H1 (cell line): ENCODE measurements at regions not wholly inside any gene's neighbourhood (a gene's known extent, or its start where the extent isn't known, plus 50 kb on each side); places are given as distances from the start of the nearest gene placed in this dataset.

Source experiments
- CTCF ChIA-PET: fragments of 300-600 bp; sonication (Branson Sonifier 250); formaldehyde crosslinking; loops from one replicate; lab custom pipeline; 2021; ENCODE audit not compliant: partially characterized antibody; lab: Charles Lee
- POLR2A ChIA-PET: fragments of 300-600 bp; sonication (Branson Sonifier 250); formaldehyde crosslinking; loops from one replicate; lab custom pipeline; 2021; ENCODE audit warnings: inconsistent platforms; ENCODE audit not compliant: partially characterized antibody; lab: Charles Lee
- DNase-seq, 2 experiments: peaks; one replicate each; pipeline versions ENCODE4 v3.0.0 to v3.0.0-alpha.2; 2010 to 2022; ENCODE audit warnings: low spot score in 2 of 2, low read depth in 1 of 2, mixed read lengths in 1 of 2
- FAIRE-seq: peaks from 2 replicates; lab custom pipeline; 2011; peaks lifted over from hg19 to GRCh38; lab: Jason Lieb, UNC
- H2AFZ ChIP-seq: 2 replicates; pipeline ENCODE4 v1.8.1; 2012; ENCODE audit warnings: low read length, inconsistent platforms
- H2AK5ac ChIP-seq: 2 replicates; pipeline ENCODE4 v1.6.1; 2013; ENCODE audit warnings: low read depth, low read length
- H2BK120ac ChIP-seq: replicated peaks from 2 replicates; pipeline ENCODE3; 2013; ENCODE audit warnings: low read depth, low read length, inconsistent platforms
- H2BK12ac ChIP-seq: 2 replicates; pipeline ENCODE4 v1.6.1; 2013; ENCODE audit warnings: low read depth, low read length
- H2BK15ac ChIP-seq: 2 replicates; pipeline ENCODE4 v1.6.1; 2013; ENCODE audit warnings: low read length
- H2BK20ac ChIP-seq: 2 replicates; pipeline ENCODE4 v1.6.1; 2013; ENCODE audit warnings: low read length
- H2BK5ac ChIP-seq: 2 replicates; pipeline ENCODE4 v1.6.1; 2013; ENCODE audit warnings: low read depth, low read length
- H3K14ac ChIP-seq: 2 replicates; pipeline ENCODE4 v1.6.1; 2013; ENCODE audit warnings: inconsistent platforms; ENCODE audit not compliant: insufficient read length
- H3K18ac ChIP-seq: 2 replicates; pipeline ENCODE4 v1.6.1; 2013; ENCODE audit warnings: low read length; ENCODE audit errors: extremely low read depth
- H3K23ac ChIP-seq: 2 replicates; pipeline ENCODE4 v1.6.1; 2013; ENCODE audit warnings: inconsistent platforms; ENCODE audit not compliant: insufficient read length
- H3K23me2 ChIP-seq: 2 replicates; pipeline ENCODE4 v1.6.1; 2013; ENCODE audit warnings: low read depth, low read length
- H3K27ac ChIP-seq: 2 replicates; pipeline ENCODE4 v1.6.1; 2011; ENCODE audit warnings: low read depth, low read length, inconsistent platforms
- H3K27me3 ChIP-seq, 4 experiments: replicated peaks in 1 of 4; 1 replicate in 1 of 4; 2 replicates in 3 of 4; pipeline versions ENCODE4 v1.6.1 to v1.8.1; 2011 to 2013; ENCODE audit warnings: low read length in 3 of 4, mild to moderate bottlenecking in 3 of 4, inconsistent platforms in 2 of 4, mixed read lengths in 2 of 4, moderate library complexity in 1 of 4; ENCODE audit not compliant: control insufficient read depth in 3 of 4, insufficient read depth in 3 of 4; ENCODE audit errors: extremely low read depth in 1 of 4
- H3K36me3 ChIP-seq, 4 experiments: 2 replicates each; pipeline versions ENCODE4 v1.6.1 to v1.8.1; 2011 to 2013; ENCODE audit warnings: mild to moderate bottlenecking in 4 of 4, low read length in 3 of 4, moderate library complexity in 2 of 4, control low read depth in 1 of 4, inconsistent platforms in 1 of 4; ENCODE audit not compliant: insufficient read depth in 4 of 4, control insufficient read depth in 2 of 4
- H3K4ac ChIP-seq: replicated peaks from 2 replicates; pipeline ENCODE3; 2013; ENCODE audit warnings: low read length, low read depth, mixed read lengths, inconsistent platforms; ENCODE audit not compliant: insufficient read length
- H3K4me1 ChIP-seq, 4 experiments: replicated peaks in 1 of 4; 1 replicate in 1 of 4; 2 replicates in 3 of 4; pipeline versions ENCODE4 v1.6.1 to v1.8.1; 2011 to 2013; ENCODE audit warnings: low read length in 3 of 4, inconsistent platforms in 2 of 4, mixed read lengths in 1 of 4; ENCODE audit not compliant: insufficient read depth in 4 of 4, control insufficient read depth in 3 of 4
- H3K4me2 ChIP-seq, 2 experiments: 2 replicates each; pipeline versions ENCODE4 v1.6.1 to v1.8.1; 2011 to 2013; ENCODE audit warnings: low read depth in 2 of 2, low read length in 2 of 2, control low read depth in 1 of 2, inconsistent platforms in 1 of 2, mild to moderate bottlenecking in 1 of 2; ENCODE audit not compliant: insufficient read depth in 1 of 2
- H3K4me3 ChIP-seq, 4 experiments: fragments of 200-600, 300-600 bp in 1 of 4; sonication (generic), shearing (Covaris generic), sonication (Bioruptor Twin) in 1 of 4; 2 replicates each; pipeline versions ENCODE4 v1.5.1 to v1.8.1; 2011 to 2016; ENCODE audit warnings: low read length in 4 of 4, low read depth in 3 of 4, control low read depth in 2 of 4, inconsistent platforms in 2 of 4, mild to moderate bottlenecking in 2 of 4, mixed read lengths in 1 of 4, moderate library complexity in 1 of 4; ENCODE audit not compliant: insufficient read depth in 2 of 4; ENCODE audit errors: extremely low read depth in 1 of 4
- H3K56ac ChIP-seq: replicated peaks from 2 replicates; pipeline ENCODE3; 2013; ENCODE audit warnings: low read depth, mild to moderate bottlenecking, mixed read lengths, low read length, inconsistent platforms; ENCODE audit not compliant: insufficient read length
- H3K79me1 ChIP-seq: 2 replicates; pipeline ENCODE4 v1.6.1; 2013; ENCODE audit warnings: low read depth, low read length, control low read depth
- H3K79me2 ChIP-seq, 2 experiments: 2 replicates each; pipeline versions ENCODE4 v1.6.1 to v1.8.1; 2012 to 2013; ENCODE audit warnings: low read length in 2 of 2, mild to moderate bottlenecking in 2 of 2, inconsistent platforms in 1 of 2; ENCODE audit not compliant: insufficient read depth in 2 of 2, control insufficient read depth in 1 of 2
- H3K9ac ChIP-seq, 4 experiments: replicated peaks in 1 of 4; 1 replicate in 1 of 4; 2 replicates in 3 of 4; pipeline versions ENCODE4 v1.6.1 to v1.8.1; 2011 to 2013; ENCODE audit warnings: low read depth in 3 of 4, low read length in 3 of 4, control low read depth in 2 of 4, mild to moderate bottlenecking in 2 of 4, moderate library complexity in 2 of 4, inconsistent platforms in 1 of 4; ENCODE audit errors: extremely low read depth in 1 of 4
- H3K9me3 ChIP-seq, 2 experiments: 2 replicates each; pipeline versions ENCODE4 v1.6.1 to v1.8.1; 2012 to 2013; ENCODE audit warnings: mild to moderate bottlenecking in 2 of 2, moderate library complexity in 2 of 2, control low read depth in 1 of 2, inconsistent platforms in 1 of 2, low read depth in 1 of 2, low read length in 1 of 2, mixed read lengths in 1 of 2; ENCODE audit not compliant: insufficient read depth in 2 of 2
- H4K20me1 ChIP-seq, 2 experiments: replicated peaks in 1 of 2; 2 replicates each; pipeline versions ENCODE3 to v1.8.1; 2011 to 2013; ENCODE audit warnings: inconsistent platforms in 2 of 2, low read length in 2 of 2, mild to moderate bottlenecking in 1 of 2; ENCODE audit not compliant: insufficient read depth in 2 of 2, control insufficient read depth in 1 of 2
- H4K5ac ChIP-seq: 2 replicates; pipeline ENCODE4 v1.6.1; 2013; ENCODE audit warnings: low read length, low read depth, mixed read lengths, inconsistent platforms; ENCODE audit not compliant: insufficient read length
- H4K8ac ChIP-seq: 2 replicates; pipeline ENCODE4 v1.8.0; 2013; ENCODE audit warnings: mild to moderate bottlenecking, moderate library complexity, low read length, inconsistent platforms; ENCODE audit not compliant: insufficient read depth; ENCODE audit errors: extremely low read depth
- H4K91ac ChIP-seq: replicated peaks from 2 replicates; pipeline ENCODE3; 2013; ENCODE audit warnings: low read length, mixed read lengths, inconsistent platforms; ENCODE audit not compliant: insufficient read length
- BRCA1 ChIP-seq: IDR thresholded peaks from 2 replicates; pipeline ENCODE4 v1.6.1; 2012; ENCODE audit warnings: low read depth, low read length, improper control_type of control experiment
- CBX5 ChIP-seq: fragments of 300-800, 300-1000 bp; sonication (generic); IDR thresholded peaks from 2 replicates; pipeline ENCODE4 v1.7.1; 2016; ENCODE audit warnings: antibody characterized with exemption, low read length, low read depth
- EGR1 ChIP-seq: IDR thresholded peaks from 2 replicates; pipeline ENCODE4 v1.6.1; 2011; ENCODE audit warnings: low read depth, low read length, borderline replicate concordance
- EZH2 ChIP-seq: fragments of 200-600 bp; sonication (generic); IDR thresholded peaks from 2 replicates; pipeline ENCODE4 v1.7.1; 2012; ENCODE audit warnings: low read depth, mild to moderate bottlenecking, moderate library complexity, low read length, inconsistent platforms; ENCODE audit not compliant: severe bottlenecking
- GABPA ChIP-seq: IDR thresholded peaks from 2 replicates; pipeline ENCODE4 v1.6.1; 2011; ENCODE audit warnings: mild to moderate bottlenecking, low read length, moderate library complexity, borderline replicate concordance; ENCODE audit not compliant: insufficient read depth
- JUND ChIP-seq: IDR thresholded peaks from 2 replicates; pipeline ENCODE4 v1.6.1; 2011; ENCODE audit warnings: mild to moderate bottlenecking, improper control_type of control experiment, low read length
- KDM4A ChIP-seq: IDR thresholded peaks from one replicate; pipeline ENCODE4 v1.7.1; 2012; ENCODE audit warnings: low read depth, mild to moderate bottlenecking, moderate library complexity, low read length, inconsistent platforms; ENCODE audit not compliant: severe bottlenecking
- POLR2A ChIP-seq, 2 experiments: IDR thresholded peaks; 1 replicate in 1 of 2; 2 replicates in 1 of 2; pipeline ENCODE4 v1.6.1; 2011; ENCODE audit warnings: low read depth in 2 of 2, low read length in 2 of 2, mild to moderate bottlenecking in 2 of 2; ENCODE audit errors: control extremely low read depth in 1 of 2
- POLR2AphosphoS5 ChIP-seq: IDR thresholded peaks from 2 replicates; pipeline ENCODE4 v1.6.1; 2011; ENCODE audit warnings: low read depth, low read length
- POU5F1 ChIP-seq: IDR thresholded peaks from 2 replicates; pipeline ENCODE4 v1.6.1; 2011; ENCODE audit warnings: low read depth, mild to moderate bottlenecking, low read length, moderate library complexity
- SIX5 ChIP-seq: IDR thresholded peaks from 2 replicates; pipeline ENCODE4 v1.6.1; 2011; ENCODE audit warnings: mild to moderate bottlenecking, low read depth, low read length
- SP1 ChIP-seq: IDR thresholded peaks from 2 replicates; pipeline ENCODE4 v1.6.1; 2011; ENCODE audit warnings: low read depth, low read length
- SP2 ChIP-seq: IDR thresholded peaks from 2 replicates; pipeline ENCODE4 v1.6.1; 2012; ENCODE audit warnings: mild to moderate bottlenecking, low read length, inconsistent platforms
- SUZ12 ChIP-seq: fragments of 200-600 bp; sonication (generic); IDR thresholded peaks from 2 replicates; pipeline ENCODE4 v1.6.1; 2012; ENCODE audit warnings: mild to moderate bottlenecking, inconsistent platforms, low read length, moderate library complexity, mixed read lengths
- WGBS, 2 experiments: shearing (Covaris generic) in 1 of 2; methylation state at CpG; one replicate each; pipeline versions ENCODE4 v1.1.6 to v1.1.7; 2013 to 2015; ENCODE audit warnings: low lambda C conversion rate in 2 of 2, mixed read lengths in 2 of 2, inconsistent platforms in 1 of 2, low coverage in 1 of 2, missing lambda C conversion rate in 1 of 2; ENCODE audit not compliant: insufficient replicate concordance in 2 of 2, insufficient coverage in 1 of 2, insufficient read length in 1 of 2; ENCODE audit errors: extremely low coverage in 1 of 2, missing lambda C conversion rate in 1 of 2; 5-methylcytosine and 5-hydroxymethylcytosine counted together

GRCh38 chr10:69723653-69724052 lies 78.1 kb upstream of the COL13A1 start:
- Histone ChIP-seq H3K9ac (no peak overlapping the region), H2AK5ac (no peak overlapping the region), H4K91ac (no peak overlapping the region), H2AFZ (no peak overlapping the region), H4K8ac (no peak overlapping the region), H2BK15ac (no peak overlapping the region), H3K27me3 (no peaks in the 10 kb centered on the region; a peak in 1 of 7 replicates), H3K79me2 (no peaks in the 10 kb centered on the region), H3K23me2 (peaks cover 2% of the 10 kb centered on the region; the same call in 1 of the 2 replicates), H2BK5ac (no peak overlapping the region), H3K79me1 (no peaks in the 10 kb centered on the region), H3K4me1 (peaks cover 0 to 11% (median 4%) of the 10 kb centered on the region in 4 experiments; a peak in 4 of 7 replicates), H3K23ac (no peak overlapping the region), H3K14ac (no peak overlapping the region), H2BK120ac (no peak overlapping the region), H3K36me3 (no peaks in the 10 kb centered on the region), H3K4me3 (no peak overlapping the region), H3K27ac (no peak overlapping the region), H3K18ac (no peak overlapping the region), H4K20me1 (no peaks in the 10 kb centered on the region), H2BK20ac (no peak overlapping the region), H3K4ac (no peak overlapping the region), H4K5ac (no peak overlapping the region), H3K4me2 (no peak overlapping the region), H3K56ac (no peak overlapping the region), H2BK12ac (no peak overlapping the region), H3K9me3 (peaks cover 0 to 6% of the 10 kb centered on the region in 2 experiments; a peak in 1 of 4 replicates)
- POLR2A ChIA-PET: no interaction called here
- no peak for FAIRE-seq
- CTCF ChIA-PET: interaction anchor here (1.0 to 35.5 kb wide), 4 partner anchors 10 to 191 kb away, joined by 3 to 992 read pairs (median 6); no protein-coding TSS in a partner anchor
- WGBS, 2 experiments: 79% methylated on average over 1 of the region's 1 CpG; no CpG with 5 or more reads in 1 of the 2 experiments
- DNase-seq: no peak
- TF ChIP-seq CBX5 (no peak), SP2 (no peak), GABPA (no peak), EZH2 (no peak), EGR1 (no peak), BRCA1 (no peak), POLR2AphosphoS5 (no peak), KDM4A (no peak), SUZ12 (no peak), POLR2A (IDR thresholded peaks at IDR 0.05; ENCODE audit: control extremely low read depth in 1 of 2, low read depth in 2 of 2, low read length in 2 of 2) (no peak), POU5F1 (no peak), JUND (no peak), SP1 (no peak), SIX5 (no peak)
